GM10266 (cell line): ENCODE measurements at regions not wholly inside any gene's neighbourhood (a gene's known extent, or its start where the extent isn't known, plus 50 kb on each side); places are given as distances from the start of the nearest gene placed in this dataset.

ENCODE experiments used
- DNase-seq: peaks from one replicate; pipeline ENCODE4 v3.0.0; 2012; ENCODE audit errors: extremely low spot score
- CTCF ChIP-seq: IDR thresholded peaks from 2 replicates; pipeline ENCODE4 v1.5.1; 2012; ENCODE audit warnings: mild to moderate bottlenecking, low read depth; ENCODE audit not compliant: control insufficient read depth, insufficient read depth; ENCODE audit errors: missing control alignments

GRCh38 chr12:19627719-19628118 is 188.4 kb downstream of the AEBP2 start:
- DNase-seq: no peak
- TF ChIP-seq CTCF: no peak

- no peak for TF ChIP-seq CTCF
- DNase-seq: no peak
Measured at GRCh38 chr12:19630536-19630935, 191.2 kb downstream of the AEBP2 start.

- no peak for DNase-seq
Measured at GRCh38 chr12:19633194-19633593, 193.9 kb downstream of the AEBP2 start.

GRCh38 chr12:19633641-19634040 is 194.3 kb downstream of the AEBP2 start:
- no peak for DNase-seq
- TF ChIP-seq CTCF: no peak

More at GRCh38 chr12:19633194-19633593, 193.9 kb downstream of the AEBP2 start:
- no peak for TF ChIP-seq CTCF

- no peak for DNase-seq
- TF ChIP-seq CTCF: no peak
Measured at GRCh38 chr12:19639781-19640415, 200.6 kb downstream of the AEBP2 start.

GRCh38 chr12:19641235-19642080 is 202.2 kb downstream of the AEBP2 start:
- TF ChIP-seq CTCF: no peak
- no peak for DNase-seq

- TF ChIP-seq CTCF: no peak
Measured at GRCh38 chr12:19642345-19642744, 203.1 kb downstream of the AEBP2 start.

More at GRCh38 chr12:19642345-19642744, 203.1 kb downstream of the AEBP2 start:
- DNase-seq: no peak
